Sigmoid colon (tissue), 6 donors: ENCODE measurements at regions not wholly inside any gene's neighbourhood (a gene's known extent, or its start where the extent isn't known, plus 50 kb on each side); places are given as distances from the start of the nearest gene placed in this dataset.

Source experiments
- DNase-seq: peaks from one replicate; pipeline ENCODE4 v3.0.0-alpha.2; 2019
- H3K27ac ChIP-seq, 4 donors: fragments of 200-600 bp; sonication (generic); one replicate each; pipeline ENCODE4 v1.5.1; 2016 to 2019; ENCODE audit warnings: mild to moderate bottlenecking in 1 of 4
- H3K27me3 ChIP-seq, 3 donors: fragments of 200-600 bp; sonication (generic); one replicate each; pipeline ENCODE4 v1.5.1; 2019; ENCODE audit warnings: mild to moderate bottlenecking in 1 of 3
- H3K36me3 ChIP-seq, 4 donors: fragments of 200-600 bp; sonication (generic); one replicate each; pipeline ENCODE4 v1.5.1; 2016 to 2019
- H3K4me1 ChIP-seq, 4 donors: fragments of 200-600 bp; sonication (generic); one replicate each; pipeline ENCODE4 v1.5.1; 2017 to 2019
- H3K4me3 ChIP-seq, 4 donors: fragments of 200-600 bp; sonication (generic); one replicate each; pipeline ENCODE4 v1.5.1; 2017 to 2019; ENCODE audit warnings: mild to moderate bottlenecking in 2 of 4, moderate library complexity in 1 of 4
- H3K9me3 ChIP-seq, 4 donors: fragments of 200-600 bp in 3 of 4; sonication (generic) in 3 of 4; one replicate each; pipeline versions ENCODE4 v1.5.1 to v1.6.1; 2013 to 2019
- EP300 ChIP-seq, 4 donors: sonication (generic); formaldehyde crosslinking; IDR thresholded peaks; one replicate each; pipeline ENCODE4 v1.6.1; 2017; ENCODE audit warnings: antibody characterized with exemption in 4 of 4
- POLR2A ChIP-seq, 2 donors: fragments of 450-650 bp; IDR thresholded peaks; one replicate each; pipeline ENCODE4 v1.6.1; 2016; ENCODE audit warnings: antibody characterized with exemption in 2 of 2, mild to moderate bottlenecking in 2 of 2, moderate library complexity in 2 of 2
- POLR2AphosphoS5 ChIP-seq, 4 donors: sonication (generic); formaldehyde crosslinking; IDR thresholded peaks; one replicate each; pipeline ENCODE4 v1.6.1; 2017; ENCODE audit warnings: antibody characterized with exemption in 4 of 4
- WGBS, 2 donors: extraction: QIAGEN DNeasy Blood & Tissue Kit; methylation state at CpG; one replicate each; pipeline ENCODE4 v1.1.7; 2013; 5-methylcytosine and 5-hydroxymethylcytosine counted together
- intact Hi-C: fragments of 100-400 bp; cut with DNase I; formaldehyde crosslinking; loops from one replicate; pipeline ENCODE4 v1.15.1; 2023
- TF ChIP-seq, protein P1 (sequence below), 4 experiments: fragments of 450-650 bp in 3 of 4; fragments of 200-600 bp in 1 of 4; IDR thresholded peaks; one replicate each; pipeline ENCODE4 v1.5.1; 2016 to 2019; ENCODE audit warnings: antibody characterized with exemption in 4 of 4, mild to moderate bottlenecking in 3 of 4, moderate library complexity in 2 of 4
- donor health status: healthy with polysubstance abuse.
- donor health status: healthy.

GRCh38 chr14:104238424-104239184 lies 100.2 kb downstream of the KIF26A start:
- Histone ChIP-seq H3K4me3 (no peak overlapping the region), H3K36me3 (no peaks in the 10 kb centered on the region), H3K4me1 (no peaks in the 10 kb centered on the region), H3K27ac (no peak overlapping the region), H3K9me3 (no peaks in the 10 kb centered on the region), H3K27me3 (no peaks in the 10 kb centered on the region)
- DNase-seq = peak; percentile 41
- intact Hi-C loops = no loop called here
- WGBS, 2 donors = 81 to 93% methylated on average over 21 of the region's 21 CpGs
- TF ChIP-seq EP300 (IDR thresholded peaks at IDR 0.05) (no peak), POLR2AphosphoS5 (IDR thresholded peaks at IDR 0.05) (no peak), POLR2A (IDR thresholded peaks at IDR 0.05) (no peak)
- TF ChIP-seq, protein P1, sequence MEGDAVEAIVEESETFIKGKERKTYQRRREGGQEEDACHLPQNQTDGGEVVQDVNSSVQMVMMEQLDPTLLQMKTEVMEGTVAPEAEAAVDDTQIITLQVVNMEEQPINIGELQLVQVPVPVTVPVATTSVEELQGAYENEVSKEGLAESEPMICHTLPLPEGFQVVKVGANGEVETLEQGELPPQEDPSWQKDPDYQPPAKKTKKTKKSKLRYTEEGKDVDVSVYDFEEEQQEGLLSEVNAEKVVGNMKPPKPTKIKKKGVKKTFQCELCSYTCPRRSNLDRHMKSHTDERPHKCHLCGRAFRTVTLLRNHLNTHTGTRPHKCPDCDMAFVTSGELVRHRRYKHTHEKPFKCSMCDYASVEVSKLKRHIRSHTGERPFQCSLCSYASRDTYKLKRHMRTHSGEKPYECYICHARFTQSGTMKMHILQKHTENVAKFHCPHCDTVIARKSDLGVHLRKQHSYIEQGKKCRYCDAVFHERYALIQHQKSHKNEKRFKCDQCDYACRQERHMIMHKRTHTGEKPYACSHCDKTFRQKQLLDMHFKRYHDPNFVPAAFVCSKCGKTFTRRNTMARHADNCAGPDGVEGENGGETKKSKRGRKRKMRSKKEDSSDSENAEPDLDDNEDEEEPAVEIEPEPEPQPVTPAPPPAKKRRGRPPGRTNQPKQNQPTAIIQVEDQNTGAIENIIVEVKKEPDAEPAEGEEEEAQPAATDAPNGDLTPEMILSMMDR (IDR thresholded peaks at IDR 0.05) = no peak

DNA sequence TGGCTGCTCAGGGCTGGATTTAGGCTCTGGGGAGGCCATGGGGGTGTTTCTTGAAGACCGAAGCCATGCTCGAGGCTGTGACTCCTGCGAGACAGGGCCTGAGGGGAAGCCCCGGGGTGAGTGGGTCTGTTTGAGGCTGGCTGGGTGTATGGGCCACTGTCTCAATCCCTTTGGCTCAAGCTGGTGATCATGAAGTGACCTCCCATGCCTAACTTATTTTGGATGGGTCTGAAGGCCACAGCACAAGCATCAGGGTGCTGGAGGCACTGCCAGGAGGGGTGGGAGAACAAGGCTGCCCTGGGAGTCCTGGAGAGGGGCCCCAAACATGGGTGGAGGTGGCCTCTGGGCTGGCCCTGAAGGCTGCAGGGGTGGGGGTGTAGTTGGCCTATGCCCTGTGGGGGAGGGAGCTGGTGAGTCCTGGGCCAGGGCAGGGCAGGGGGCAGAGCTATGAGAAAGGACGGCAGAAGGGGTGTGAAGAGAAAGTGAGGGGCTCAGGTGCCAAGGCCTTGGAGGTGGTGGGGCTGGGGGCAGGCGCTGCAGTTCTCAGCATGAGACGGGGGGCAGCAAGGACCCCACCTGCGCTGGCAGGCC lies 100.9 kb downstream of the KIF26A start:
- Histone ChIP-seq H3K4me3 (no peak overlapping the region), H3K4me1 (peaks cover 0 to 7% (median 5%) of the 10 kb centered on the region in 4 donors), H3K27me3 (no peaks in the 10 kb centered on the region), H3K27ac (no peak overlapping the region), H3K9me3 (no peaks in the 10 kb centered on the region), H3K36me3 (no peaks in the 10 kb centered on the region)
- TF ChIP-seq, protein P1 (IDR thresholded peaks at IDR 0.05) = no peak
- TF ChIP-seq EP300 (IDR thresholded peaks at IDR 0.05) = no peak
- TF ChIP-seq POLR2AphosphoS5 (IDR thresholded peaks at IDR 0.05) = no peak
- TF ChIP-seq POLR2A (IDR thresholded peaks at IDR 0.05) = no peak
- 58 to 78% methylated on average over 8 of the region's 8 CpGs for WGBS, 2 donors
- intact Hi-C loops = no loop called here
- DNase-seq = peak; percentile 47

GRCh38 chr14:104239861-104240301 lies 101.5 kb downstream of the KIF26A start:
- peaks cover 0 to 13% (median 11%) of the 10 kb centered on the region in 4 donors for H3K4me1 ChIP-seq
- no peak overlapping the region for H3K27ac ChIP-seq
- H3K27me3 ChIP-seq = no peaks in the 10 kb centered on the region
- no peak overlapping the region for H3K4me3 ChIP-seq
- TF ChIP-seq EP300 (IDR thresholded peaks at IDR 0.05) (no peak), POLR2A (IDR thresholded peaks at IDR 0.05) (no peak), POLR2AphosphoS5 (IDR thresholded peaks at IDR 0.05) (no peak)
- TF ChIP-seq, protein P1 (IDR thresholded peaks at IDR 0.05) = no peak
- no peaks in the 10 kb centered on the region for H3K36me3 ChIP-seq
- H3K9me3 ChIP-seq = peaks cover 0 to under 1% (median 0%) of the 10 kb centered on the region in 4 donors
- intact Hi-C loops = no loop called here
- peak; percentile 34 for DNase-seq
- 21 to 65% methylated on average over 17 of the region's 17 CpGs for WGBS, 2 donors

DNA sequence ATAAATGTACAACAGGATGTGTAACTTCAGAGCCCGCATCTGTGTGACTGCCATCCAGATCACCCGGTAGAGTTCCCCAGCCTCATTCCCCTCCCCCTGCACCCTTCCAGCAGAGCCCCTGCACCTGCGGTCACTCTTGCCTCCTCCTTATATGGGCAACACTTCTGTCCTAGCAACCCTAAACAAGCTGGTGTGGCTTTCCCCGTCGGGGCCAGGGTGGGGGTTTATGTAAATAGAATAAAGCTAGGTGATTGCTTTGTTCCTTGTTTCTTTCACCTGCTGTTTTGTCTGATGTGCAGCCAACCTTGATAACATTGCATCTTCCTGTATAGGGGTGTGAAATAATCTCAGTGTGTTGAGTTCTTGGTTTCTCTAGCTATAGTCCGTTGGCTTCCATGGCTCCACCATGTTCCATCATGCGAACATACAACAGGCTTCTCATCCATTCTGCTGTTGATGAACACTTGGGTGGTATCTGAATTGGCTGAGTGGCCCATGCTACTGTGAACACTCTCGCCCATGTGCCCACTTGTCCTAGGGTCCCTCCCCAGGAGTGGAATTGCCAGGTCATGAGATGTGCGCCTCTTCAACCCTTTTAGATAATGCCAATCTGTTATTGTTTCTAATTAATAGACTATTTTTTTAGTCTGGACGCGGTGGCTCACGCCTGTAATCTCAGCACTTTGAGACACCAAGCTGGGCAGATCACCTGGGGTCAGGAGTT lies 102.2 kb downstream of the KIF26A start:
- intact Hi-C loops = no loop called here
- Histone ChIP-seq H3K4me1 (peaks cover 0 to 14% (median 12%) of the 10 kb centered on the region in 4 donors), H3K9me3 (peaks cover 0 to 7% (median 2%) of the 10 kb centered on the region in 4 donors), H3K4me3 (no peak overlapping the region), H3K27ac (no peak overlapping the region), H3K27me3 (no peaks in the 10 kb centered on the region), H3K36me3 (no peaks in the 10 kb centered on the region)
- no peak for DNase-seq
- TF ChIP-seq EP300 (IDR thresholded peaks at IDR 0.05) = no peak
- TF ChIP-seq POLR2A (IDR thresholded peaks at IDR 0.05) = no peak
- WGBS, 2 donors = 46 to 66% methylated on average over 12 of the region's 12 CpGs

DNA sequence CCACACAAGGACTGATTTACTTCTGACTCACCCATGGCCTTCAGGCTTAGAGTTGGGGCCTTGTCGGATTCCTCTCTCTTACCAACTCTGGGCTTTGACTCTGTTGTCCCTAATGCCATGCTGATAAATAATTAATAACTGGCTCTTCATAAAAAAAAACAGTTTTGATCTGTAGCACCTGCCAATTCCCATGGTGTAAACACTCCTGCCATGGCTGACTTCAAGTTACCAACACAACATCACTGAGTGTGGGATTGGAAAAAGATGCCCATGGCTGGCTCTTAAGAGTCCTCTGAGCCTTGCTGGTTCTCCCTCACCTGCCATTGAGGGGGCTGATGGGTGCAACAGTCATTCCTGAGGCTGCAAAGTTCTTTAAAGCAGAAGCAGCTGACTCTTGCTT lies 104.8 kb downstream of the KIF26A start:
- no peaks in the 10 kb centered on the region for H3K36me3 ChIP-seq
- intact Hi-C loops = no loop called here
- no peak for DNase-seq
- peaks cover 0 to 14% (median 12%) of the 10 kb centered on the region in 4 donors for H3K4me1 ChIP-seq
- H3K4me3 ChIP-seq = no peak overlapping the region
- H3K27me3 ChIP-seq = no peaks in the 10 kb centered on the region
- TF ChIP-seq, protein P1 (IDR thresholded peaks at IDR 0.05) = no peak
- TF ChIP-seq POLR2A (IDR thresholded peaks at IDR 0.05) (no peak), POLR2AphosphoS5 (IDR thresholded peaks at IDR 0.05) (no peak), EP300 (IDR thresholded peaks at IDR 0.05) (no peak)
- WGBS, 2 donors = 83 to 89% methylated on average over 1 of the region's 1 CpG
- no peak overlapping the region for H3K27ac ChIP-seq
- peaks cover 0 to 14% (median 3%) of the 10 kb centered on the region in 4 donors for H3K9me3 ChIP-seq
